ENCODE measurements at regions not wholly inside any gene's neighbourhood (a gene's known extent, or its start where the extent isn't known, plus 50 kb on each side); places are given as distances from the start of the nearest gene placed in this dataset.

DNA sequence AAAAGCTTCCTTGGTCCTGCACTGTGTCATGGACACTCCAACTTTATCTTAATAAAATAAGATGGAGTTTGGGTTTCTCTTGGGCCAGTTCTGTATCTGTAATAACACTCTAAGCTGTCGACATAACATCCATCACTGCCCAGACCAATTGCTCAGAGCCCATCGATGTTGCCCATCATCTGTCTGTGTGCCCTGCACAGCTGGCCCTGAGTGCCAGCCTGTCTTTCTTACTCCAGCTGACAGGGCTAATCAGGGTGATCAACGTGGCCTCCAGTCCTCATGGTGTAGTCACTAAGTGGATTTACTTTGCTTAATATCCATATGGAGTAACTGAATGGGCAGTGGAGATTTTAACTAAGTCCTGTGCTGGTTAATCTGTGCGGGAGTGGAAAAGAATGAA is 419.8 kb upstream of the TPM1 start:
- TF ChIP-seq, protein P1, sequence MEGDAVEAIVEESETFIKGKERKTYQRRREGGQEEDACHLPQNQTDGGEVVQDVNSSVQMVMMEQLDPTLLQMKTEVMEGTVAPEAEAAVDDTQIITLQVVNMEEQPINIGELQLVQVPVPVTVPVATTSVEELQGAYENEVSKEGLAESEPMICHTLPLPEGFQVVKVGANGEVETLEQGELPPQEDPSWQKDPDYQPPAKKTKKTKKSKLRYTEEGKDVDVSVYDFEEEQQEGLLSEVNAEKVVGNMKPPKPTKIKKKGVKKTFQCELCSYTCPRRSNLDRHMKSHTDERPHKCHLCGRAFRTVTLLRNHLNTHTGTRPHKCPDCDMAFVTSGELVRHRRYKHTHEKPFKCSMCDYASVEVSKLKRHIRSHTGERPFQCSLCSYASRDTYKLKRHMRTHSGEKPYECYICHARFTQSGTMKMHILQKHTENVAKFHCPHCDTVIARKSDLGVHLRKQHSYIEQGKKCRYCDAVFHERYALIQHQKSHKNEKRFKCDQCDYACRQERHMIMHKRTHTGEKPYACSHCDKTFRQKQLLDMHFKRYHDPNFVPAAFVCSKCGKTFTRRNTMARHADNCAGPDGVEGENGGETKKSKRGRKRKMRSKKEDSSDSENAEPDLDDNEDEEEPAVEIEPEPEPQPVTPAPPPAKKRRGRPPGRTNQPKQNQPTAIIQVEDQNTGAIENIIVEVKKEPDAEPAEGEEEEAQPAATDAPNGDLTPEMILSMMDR (conservative IDR thresholded peaks at IDR 0.05): no peak
- no peak for TF ChIP-seq EZH2 (IDR thresholded peaks at IDR 0.05; ENCODE audit: low read depth)
